ENCODE measurements at regions not wholly inside any gene's neighbourhood (a gene's known extent, or its start where the extent isn't known, plus 50 kb on each side); places are given as distances from the start of the nearest gene placed in this dataset.

DNA sequence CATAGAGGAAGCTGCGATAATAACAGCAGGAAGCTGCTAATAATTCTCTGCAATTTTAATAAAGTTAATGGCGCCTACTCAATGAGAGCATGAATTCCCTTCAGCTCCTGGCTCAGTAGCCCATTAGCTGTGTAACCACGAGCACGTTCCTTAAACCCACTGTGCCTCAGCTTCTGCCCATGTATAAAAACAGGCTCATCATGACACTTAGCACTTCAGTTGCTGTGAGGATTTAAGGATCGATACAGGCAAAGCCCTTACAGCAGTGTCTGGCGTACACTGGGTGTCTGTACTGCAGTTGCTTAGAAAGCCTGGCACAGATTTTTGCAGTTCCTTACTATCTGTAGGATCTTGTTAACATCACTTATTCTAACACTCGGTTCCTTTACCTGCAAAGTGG lies 673.4 kb upstream of the ARGLU1 start:
- Histone ChIP-seq H3K27me3 (no peaks in the 10 kb centered on the region), H3K36me3 (no peaks in the 10 kb centered on the region), H3K4me1 (no peaks in the 10 kb centered on the region), H3K27ac (no peak overlapping the region), H3K9me3 (no peaks in the 10 kb centered on the region), H3K4me3 (no peak overlapping the region)
- TF ChIP-seq, protein P1, sequence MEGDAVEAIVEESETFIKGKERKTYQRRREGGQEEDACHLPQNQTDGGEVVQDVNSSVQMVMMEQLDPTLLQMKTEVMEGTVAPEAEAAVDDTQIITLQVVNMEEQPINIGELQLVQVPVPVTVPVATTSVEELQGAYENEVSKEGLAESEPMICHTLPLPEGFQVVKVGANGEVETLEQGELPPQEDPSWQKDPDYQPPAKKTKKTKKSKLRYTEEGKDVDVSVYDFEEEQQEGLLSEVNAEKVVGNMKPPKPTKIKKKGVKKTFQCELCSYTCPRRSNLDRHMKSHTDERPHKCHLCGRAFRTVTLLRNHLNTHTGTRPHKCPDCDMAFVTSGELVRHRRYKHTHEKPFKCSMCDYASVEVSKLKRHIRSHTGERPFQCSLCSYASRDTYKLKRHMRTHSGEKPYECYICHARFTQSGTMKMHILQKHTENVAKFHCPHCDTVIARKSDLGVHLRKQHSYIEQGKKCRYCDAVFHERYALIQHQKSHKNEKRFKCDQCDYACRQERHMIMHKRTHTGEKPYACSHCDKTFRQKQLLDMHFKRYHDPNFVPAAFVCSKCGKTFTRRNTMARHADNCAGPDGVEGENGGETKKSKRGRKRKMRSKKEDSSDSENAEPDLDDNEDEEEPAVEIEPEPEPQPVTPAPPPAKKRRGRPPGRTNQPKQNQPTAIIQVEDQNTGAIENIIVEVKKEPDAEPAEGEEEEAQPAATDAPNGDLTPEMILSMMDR (IDR thresholded peaks at IDR 0.05) = no peak
- no peak for DNase-seq (ENCODE audit: low spot score)

DNA sequence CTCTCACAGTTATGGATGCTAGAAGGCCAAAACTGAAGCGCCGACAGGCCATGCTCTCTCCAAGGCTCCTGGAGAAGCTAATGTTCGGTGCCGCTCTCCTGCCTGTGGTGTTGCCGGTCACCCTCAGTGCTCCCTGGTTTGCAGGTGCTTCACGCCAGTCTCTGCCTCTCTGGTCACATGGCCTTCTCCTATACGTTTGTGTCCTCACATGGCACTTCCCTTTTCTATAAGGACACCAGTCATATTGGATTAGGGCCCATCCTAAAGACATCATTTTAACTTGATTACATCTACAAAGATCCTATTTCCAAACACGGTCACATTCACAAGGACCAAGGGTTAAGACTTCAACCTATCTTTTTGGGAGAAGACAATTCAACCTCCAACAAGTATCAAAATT lies 671.3 kb upstream of the ARGLU1 start:
- Histone ChIP-seq H3K9me3 (no peaks in the 10 kb centered on the region), H3K4me3 (no peak overlapping the region), H3K36me3 (no peaks in the 10 kb centered on the region), H3K27me3 (no peaks in the 10 kb centered on the region), H3K27ac (no peak overlapping the region), H3K4me1 (no peaks in the 10 kb centered on the region)
- DNase-seq (ENCODE audit: low spot score) = no peak
- TF ChIP-seq, protein P1 (IDR thresholded peaks at IDR 0.05) = no peak

DNA sequence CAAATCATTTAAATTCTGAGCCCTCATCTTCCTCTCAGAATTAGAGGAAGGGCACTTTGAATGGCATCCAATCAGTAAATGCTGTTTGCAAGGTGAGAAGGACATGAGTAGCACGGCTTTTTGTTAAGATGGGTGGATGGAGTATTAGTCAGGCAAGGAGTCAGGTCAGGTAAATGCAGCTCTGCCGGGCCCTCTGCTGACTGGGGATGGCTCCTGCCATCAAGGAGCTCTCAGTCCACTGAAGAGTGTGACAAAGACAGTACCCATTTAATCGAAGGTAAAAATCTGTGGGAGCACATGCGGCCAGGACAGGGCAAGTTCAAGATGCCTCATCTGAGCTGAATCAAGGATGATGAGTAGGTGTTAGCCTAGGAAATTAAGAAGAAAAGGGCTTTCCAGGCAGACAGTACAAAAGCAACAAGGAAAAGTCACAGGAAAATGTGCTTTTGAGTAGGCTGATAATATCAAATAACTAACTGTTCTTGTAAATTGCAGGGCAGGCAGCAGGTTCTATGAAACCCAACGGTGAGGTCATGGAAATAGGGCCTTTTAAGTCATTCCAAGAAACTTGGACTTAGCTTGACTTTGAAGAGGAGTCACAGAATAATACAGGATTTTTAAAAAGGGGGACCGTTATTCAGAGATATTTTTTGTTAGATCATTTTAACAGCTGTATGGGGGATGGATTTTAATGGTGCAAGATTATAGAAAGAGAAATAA lies 670.5 kb upstream of the ARGLU1 start:
- TF ChIP-seq, protein P1 (IDR thresholded peaks at IDR 0.05) = no peak
- Histone ChIP-seq H3K36me3 (no peaks in the 10 kb centered on the region), H3K27ac (no peak overlapping the region), H3K4me1 (no peaks in the 10 kb centered on the region), H3K4me3 (no peak overlapping the region), H3K27me3 (no peaks in the 10 kb centered on the region), H3K9me3 (no peaks in the 10 kb centered on the region)
- no peak for DNase-seq (ENCODE audit: low spot score)

DNA sequence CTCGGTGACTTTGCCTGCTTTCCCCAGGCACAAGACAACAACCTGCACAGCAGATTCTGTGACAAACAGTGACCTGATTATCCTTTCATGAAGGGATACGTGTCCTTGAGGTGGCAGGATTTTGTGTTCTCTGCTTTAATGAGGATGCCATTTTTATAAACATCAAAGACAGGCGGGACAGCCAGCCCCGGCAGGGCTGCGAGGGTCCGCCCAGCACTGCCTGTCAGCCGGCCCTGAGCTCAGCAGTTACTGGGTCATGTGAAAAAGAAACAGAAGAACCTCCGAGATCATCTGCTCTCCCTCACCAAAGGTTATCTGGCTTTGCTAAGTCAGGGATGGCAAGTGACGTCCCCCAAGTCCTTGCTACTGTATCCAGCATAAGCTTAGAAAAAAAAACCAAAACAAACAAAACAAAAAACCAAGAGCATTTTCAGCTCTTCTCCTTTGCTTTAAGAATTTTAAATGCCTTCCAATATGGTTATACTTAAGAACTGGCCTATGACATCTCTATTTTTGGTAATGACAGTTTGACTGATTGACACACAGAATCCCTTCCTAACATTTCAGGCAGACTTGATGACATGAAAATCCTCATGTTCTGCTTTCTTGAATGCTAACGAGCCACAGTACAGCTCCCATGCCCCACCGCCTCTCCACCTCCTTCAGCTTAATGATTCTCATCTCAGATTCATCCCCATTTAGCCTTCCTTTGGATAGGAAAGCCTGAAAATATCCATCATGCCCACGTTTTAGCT lies 666.6 kb upstream of the ARGLU1 start:
- Histone ChIP-seq H3K27ac (no peak overlapping the region), H3K4me1 (no peaks in the 10 kb centered on the region), H3K9me3 (no peaks in the 10 kb centered on the region), H3K4me3 (no peak overlapping the region), H3K27me3 (no peaks in the 10 kb centered on the region), H3K36me3 (no peaks in the 10 kb centered on the region)
- DNase-seq (ENCODE audit: low spot score) = no peak
- TF ChIP-seq, protein P1 (IDR thresholded peaks at IDR 0.05) = no peak

- DNase-seq (ENCODE audit: low spot score) = no peak
- Histone ChIP-seq H3K27me3 (no peaks in the 10 kb centered on the region), H3K4me3 (no peak overlapping the region), H3K4me1 (no peaks in the 10 kb centered on the region), H3K27ac (no peak overlapping the region), H3K36me3 (no peaks in the 10 kb centered on the region), H3K9me3 (no peaks in the 10 kb centered on the region)
- TF ChIP-seq, protein P1 (IDR thresholded peaks at IDR 0.05) = no peak
Observed at GRCh38 chr13:107233541-107233940, 665.6 kb upstream of the ARGLU1 start.
